Caki2 (cell line): ENCODE measurements at regions not wholly inside any gene's neighbourhood (a gene's known extent, or its start where the extent isn't known, plus 50 kb on each side); places are given as distances from the start of the nearest gene placed in this dataset.
"Not testable (repeated sequence)": the region's sequence is repeated elsewhere in the genome, so short reads cannot be mapped to it uniquely, and the experiment has no call there.

Experiments used
- DNase-seq: peaks from one replicate; pipeline ENCODE4 v3.0.0-alpha.2; 2015; ENCODE audit warnings: low read depth
- in situ Hi-C: cut with HindIII; loops from 2 replicates; pipeline ENCODE4 v1.10.0; 2016; ENCODE audit warnings: low sequenced_read_pairs, low pct_unique_long_range_greater_than_20kb, mixed read lengths

GRCh38 chr21:32876426-32876825 lies 104.9 kb upstream of the PAXBP1 start:
- in situ Hi-C loops, result no loop called here
- no peak for DNase-seq

DNA sequence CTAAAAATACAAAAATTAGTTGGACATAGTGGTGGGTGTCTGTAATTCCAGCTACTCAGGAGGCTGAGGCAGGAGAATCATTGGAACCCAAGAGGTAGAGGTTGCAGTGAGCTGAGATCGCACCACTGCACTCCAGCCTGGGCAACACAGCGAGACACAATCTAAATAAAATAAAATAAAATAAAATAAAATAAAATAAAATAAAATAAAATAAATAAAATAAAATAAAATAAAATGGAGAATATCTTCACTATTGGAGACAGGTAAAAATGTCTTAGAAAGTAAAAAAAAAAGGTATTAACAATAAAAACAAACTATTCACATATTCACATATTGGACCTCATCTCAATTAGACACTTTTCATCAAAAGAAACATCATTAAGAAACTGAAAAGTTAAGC lies 106.3 kb upstream of the PAXBP1 start:
- in situ Hi-C loops, DNase-seq: not testable (repeated sequence)

GRCh38 chr21:32878661-32879060 lies 107.1 kb upstream of the PAXBP1 start:
- no peak for DNase-seq
- in situ Hi-C loops, result no loop called here

GRCh38 chr21:32881458-32881857 lies 109.9 kb upstream of the PAXBP1 start:
- in situ Hi-C loops, result no loop called here
- DNase-seq, result no peak

DNA sequence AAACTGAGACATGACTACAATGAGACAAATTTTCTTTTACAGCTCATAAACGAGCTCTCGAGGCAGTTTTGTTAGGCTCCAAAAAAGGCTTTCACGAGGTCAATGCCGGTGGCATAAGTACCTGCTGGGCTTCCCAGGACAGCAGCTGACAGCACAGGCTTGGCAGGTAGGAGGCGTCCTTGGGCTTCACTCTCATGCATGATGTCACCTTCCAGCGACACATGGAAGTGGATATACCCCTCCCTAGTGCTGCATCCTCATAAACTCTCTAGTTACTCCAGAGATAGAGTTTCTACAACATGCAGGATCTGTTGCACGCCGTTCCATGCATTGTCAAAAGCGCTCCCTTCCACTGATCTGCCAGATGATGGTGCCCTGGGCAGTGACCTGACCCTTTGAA lies 112.5 kb upstream of the PAXBP1 start:
- DNase-seq, result no peak

DNA sequence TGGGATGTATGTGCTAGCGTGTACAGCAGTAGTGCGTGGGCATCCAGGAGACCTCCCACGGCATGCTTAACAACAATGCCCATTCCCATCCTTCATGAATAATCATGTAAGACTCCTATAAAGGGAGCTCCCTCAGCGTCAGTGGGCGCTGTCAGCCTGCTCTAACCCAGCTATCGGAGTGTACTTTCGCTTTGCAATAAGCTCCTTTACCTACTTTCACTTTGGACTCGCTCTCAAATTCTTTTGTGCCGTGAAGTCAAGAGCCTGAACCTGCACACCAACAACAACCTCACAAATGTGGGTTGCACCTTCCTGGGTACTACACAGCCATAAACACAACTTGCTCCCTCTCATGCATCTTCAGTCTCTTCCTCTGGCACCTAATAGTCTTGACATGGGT lies 114.8 kb upstream of the PAXBP1 start:
- no peak for DNase-seq
- in situ Hi-C loops, result no loop called here

More for the DNA sequence above, 112.5 kb upstream of the PAXBP1 start:
- in situ Hi-C loops, result no loop called here

DNA sequence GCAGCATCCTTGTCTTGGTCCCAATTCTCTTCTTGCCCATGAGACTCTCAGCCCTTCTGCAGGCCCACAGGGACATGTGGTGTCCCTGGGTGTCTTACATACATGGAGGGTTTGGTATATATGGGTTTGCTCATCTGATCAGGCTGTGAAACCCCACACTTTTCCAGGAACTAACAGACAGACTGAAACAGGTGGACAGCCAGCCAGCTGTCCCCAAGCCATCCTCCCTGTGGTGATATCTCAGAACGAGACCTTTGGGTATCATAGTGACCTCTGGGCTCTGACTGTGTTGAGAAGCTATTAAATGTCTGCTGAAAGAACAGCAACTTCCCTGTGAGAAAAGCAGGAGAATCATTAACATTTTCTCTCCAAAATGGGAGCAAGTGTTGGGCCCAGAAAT lies 115.5 kb upstream of the PAXBP1 start:
- in situ Hi-C loops, result no loop called here

DNA sequence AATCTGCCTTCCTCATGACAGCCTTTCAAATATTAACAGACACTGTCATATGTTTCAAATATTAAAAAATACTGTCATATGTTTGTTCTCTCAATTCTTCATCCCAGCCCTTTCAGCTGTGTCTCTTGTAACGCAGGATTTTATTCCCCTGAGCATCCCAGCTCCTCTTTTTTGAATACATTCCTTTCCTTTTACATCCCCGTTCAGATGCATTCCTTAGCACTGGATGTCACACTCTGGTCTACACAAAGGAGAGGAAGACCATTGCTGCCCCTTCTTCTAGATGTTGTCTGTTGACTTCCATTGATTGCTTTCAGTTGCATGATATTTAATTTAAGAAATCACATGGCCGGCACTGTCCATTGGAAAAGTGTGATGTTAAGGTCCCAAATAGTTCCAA lies 117.4 kb upstream of the PAXBP1 start:
- no peak for DNase-seq
- in situ Hi-C loops, result no loop called here

More for the DNA sequence above, 115.5 kb upstream of the PAXBP1 start:
- DNase-seq, result no peak

DNA sequence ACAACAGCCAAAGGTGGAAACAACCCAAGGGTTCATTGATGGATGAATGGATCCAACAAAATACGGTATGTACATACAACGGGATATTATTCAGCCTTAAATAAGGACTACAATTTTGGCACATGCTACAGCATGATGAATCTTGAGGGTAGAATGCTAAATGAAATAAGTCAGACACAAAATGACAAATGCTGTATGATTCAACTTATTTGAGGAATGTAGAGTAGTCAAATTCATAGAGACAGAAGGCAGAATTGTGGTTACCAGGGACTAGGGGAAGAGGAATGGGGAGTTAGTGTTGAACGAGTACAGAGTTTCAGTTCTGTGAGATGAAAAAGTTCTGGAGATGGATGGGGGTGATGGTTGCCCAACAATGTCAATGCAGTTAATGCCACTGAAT lies 118.0 kb upstream of the PAXBP1 start:
- DNase-seq, result no peak
- in situ Hi-C loops, result no loop called here

GRCh38 chr21:32894321-32894720 lies 122.8 kb upstream of the PAXBP1 start:
- no peak for DNase-seq
- in situ Hi-C loops, result no loop called here

- DNase-seq, result no peak
- in situ Hi-C loops, result no loop called here
These were observed 124.9 kb upstream of the OLIG2 start for GRCh38 chr21:32900814-32901213.

GRCh38 chr21:32907521-32907920 lies 118.2 kb upstream of the OLIG2 start:
- in situ Hi-C loops, result no loop called here
- DNase-seq, result no peak

- DNase-seq, result no peak
- in situ Hi-C loops, result no loop called here
These were observed 117.2 kb upstream of the OLIG2 start for GRCh38 chr21:32908534-32908933.

GRCh38 chr21:32909393-32909792 lies 116.3 kb upstream of the OLIG2 start:
- no peak for DNase-seq
- in situ Hi-C loops, result no loop called here

GRCh38 chr21:32914424-32915039 lies 111.2 kb upstream of the OLIG2 start:
- in situ Hi-C loops, result no loop called here
- DNase-seq, result no peak

DNA sequence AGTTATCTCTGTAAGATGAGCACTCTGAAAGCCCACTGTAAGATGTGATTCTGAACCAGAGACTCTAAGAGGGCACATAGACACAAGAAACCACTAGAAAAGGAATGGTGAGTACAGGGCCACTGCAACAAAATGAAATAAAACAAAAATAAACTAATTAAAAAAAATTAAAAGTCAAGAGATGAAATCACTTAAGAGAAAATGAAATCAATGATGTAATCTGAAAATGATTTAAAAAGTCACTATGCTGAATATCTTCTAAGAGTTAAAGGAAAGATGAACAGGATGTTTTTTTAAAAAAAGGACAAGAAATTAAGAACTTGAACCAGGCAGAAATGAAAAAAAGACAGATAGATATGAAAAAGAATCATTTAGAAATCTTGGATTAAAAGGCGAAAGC lies 110.6 kb upstream of the OLIG2 start:
- no peak for DNase-seq
- in situ Hi-C loops, result no loop called here

DNA sequence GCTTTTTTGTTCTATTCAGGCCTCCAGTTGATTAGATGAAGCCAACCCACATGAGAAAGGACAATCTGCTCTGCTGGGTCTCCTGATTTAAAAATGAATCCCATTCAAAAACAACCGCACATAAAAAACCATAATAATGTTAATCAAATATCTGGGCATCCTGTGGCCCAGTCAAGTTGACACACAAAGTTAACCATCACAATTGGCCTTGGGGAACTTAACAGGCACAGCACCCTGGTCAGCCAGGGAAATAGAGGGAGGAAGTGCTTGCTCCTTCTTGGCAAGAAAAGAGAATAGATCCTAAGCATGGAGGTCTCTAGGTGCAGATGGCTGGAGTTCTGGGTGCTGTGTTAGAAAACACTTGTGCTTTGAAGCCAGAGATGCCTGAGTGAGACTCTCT lies 109.6 kb upstream of the OLIG2 start:
- no peak for DNase-seq
- in situ Hi-C loops, result no loop called here

DNA sequence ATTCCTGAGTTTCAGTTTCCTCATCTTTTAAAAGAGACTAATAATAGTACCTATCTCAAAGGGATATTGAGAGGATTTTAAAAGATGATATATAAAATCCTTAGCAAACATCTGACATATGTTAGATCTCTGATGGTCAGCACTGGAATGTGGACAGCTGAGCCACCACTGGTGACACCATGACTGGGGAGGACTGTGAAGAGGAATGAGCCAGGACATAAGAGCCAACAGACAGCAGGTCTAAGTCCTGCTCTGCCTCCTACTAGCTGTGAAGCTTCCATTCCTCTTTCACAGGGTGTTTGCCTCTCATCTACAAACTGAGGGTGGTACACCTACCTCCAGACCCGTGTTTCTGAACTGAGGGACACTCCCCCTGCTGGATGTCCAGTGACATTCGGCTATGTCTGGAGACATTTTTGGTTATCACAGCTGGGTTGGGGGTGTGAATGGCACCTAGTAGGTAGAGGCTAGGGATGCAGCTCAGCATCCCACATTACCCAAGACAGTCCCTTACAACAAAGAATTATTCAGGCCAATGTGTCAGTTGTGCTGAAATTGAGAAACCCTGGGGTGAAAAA lies 109.1 kb upstream of the OLIG2 start:
- no peak for DNase-seq

DNA sequence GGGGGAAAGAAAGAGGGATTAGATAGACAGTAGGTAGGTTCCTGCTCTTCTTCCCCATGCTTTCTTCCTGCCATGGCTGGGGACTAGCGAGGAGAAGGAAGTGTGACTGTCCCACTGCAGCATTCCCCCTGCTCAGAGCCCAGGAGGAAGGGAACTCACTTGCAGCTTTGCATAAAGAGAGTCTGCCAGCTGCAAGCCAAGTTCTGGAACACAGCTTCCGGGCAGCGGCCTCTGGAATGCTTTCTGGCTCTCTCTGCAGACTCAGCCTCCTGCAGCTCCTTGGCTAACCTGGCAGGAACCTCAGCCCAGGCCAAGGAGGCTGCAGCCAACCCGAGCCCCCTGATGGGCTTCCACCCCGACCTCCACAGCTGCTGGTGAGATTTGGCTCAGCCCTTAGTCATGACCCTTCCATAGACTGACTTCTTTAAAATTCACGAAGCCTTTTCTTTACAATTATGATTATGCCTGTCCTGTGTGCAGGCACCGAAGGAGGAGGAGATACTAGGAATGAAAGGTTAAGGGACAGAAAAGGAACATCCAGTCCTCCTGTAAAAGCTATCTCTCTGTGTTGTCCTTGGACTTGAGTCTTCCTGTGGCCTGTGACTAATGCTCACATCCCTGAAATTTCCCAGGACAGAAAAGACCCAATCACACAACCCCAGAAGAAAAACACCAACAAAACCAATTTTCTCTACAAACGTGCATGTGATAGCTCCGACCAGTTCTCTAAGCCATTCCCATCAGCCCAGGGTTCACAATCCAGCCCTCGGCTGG lies 108.2 kb upstream of the OLIG2 start:
- in situ Hi-C loops, result no loop called here
- no peak for DNase-seq

More for the DNA sequence above, 109.1 kb upstream of the OLIG2 start:
- in situ Hi-C loops, result no loop called here
